Colon (tissue), 2 donors: ENCODE measurements at regions not wholly inside any gene's neighbourhood (a gene's known extent, or its start where the extent isn't known, plus 50 kb on each side); places are given as distances from the start of the nearest gene placed in this dataset.

ENCODE experiments used
- FAIRE-seq: peaks from 2 replicates; lab custom pipeline; 2012; peaks lifted over from hg19 to GRCh38; lab: Jason Lieb, UNC
- donor health status: control.
- donor health status: control.

GRCh38 chr10:10223131-10223530 is 794.5 kb upstream of the CELF2 start:
- FAIRE-seq: no peak

DNA sequence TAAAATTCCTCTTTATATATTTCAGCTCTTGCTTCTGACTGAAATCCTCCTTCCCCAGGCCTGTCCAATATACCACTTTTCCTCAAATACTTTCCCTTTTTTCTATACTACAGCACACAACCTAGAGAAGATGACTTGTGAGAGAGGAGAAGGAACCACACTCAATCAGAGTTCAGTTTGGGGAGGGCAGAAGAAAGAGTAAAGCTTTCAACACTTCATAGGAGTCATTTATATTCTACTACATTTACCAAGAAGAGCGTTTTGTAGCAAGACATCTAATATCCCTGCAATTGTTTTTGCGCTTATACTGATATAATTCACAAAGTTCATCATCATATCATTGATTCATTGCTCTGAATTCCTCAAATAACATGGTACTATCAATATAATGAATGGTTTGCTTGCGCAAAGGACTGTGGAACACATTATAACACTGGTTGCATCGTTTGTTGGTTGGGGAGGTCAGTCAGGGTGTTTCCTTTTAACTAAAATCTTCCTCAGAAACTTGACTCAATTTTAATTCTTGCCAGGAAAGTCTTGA is 792.5 kb upstream of the CELF2 start:
- no peak for FAIRE-seq

- no peak for FAIRE-seq
Measured at GRCh38 chr10:10233229-10233628, 784.4 kb upstream of the CELF2 start.

GRCh38 chr10:10235003-10235402 is 782.7 kb upstream of the CELF2 start:
- no peak for FAIRE-seq

GRCh38 chr10:10247585-10247984 is 770.1 kb upstream of the CELF2 start:
- FAIRE-seq: no peak

DNA sequence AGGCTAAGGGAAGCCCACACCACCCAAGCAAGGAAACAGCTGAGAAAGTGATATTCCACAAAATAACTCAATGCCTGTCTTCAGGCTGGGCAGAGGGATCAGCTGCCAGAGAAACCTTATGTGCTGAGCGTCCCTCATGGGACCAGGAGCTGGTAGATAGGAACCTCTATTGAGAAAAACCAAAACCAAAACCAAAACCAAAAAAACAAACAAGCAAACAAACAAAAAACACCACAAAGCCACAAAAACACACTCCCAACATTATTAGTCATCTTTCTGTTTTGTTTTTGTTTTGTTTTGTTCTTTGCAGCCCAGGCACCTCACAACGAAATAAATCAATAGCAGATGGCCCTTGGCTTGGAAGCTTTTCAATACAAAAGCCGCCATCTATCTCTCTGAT is 760.8 kb upstream of the CELF2 start:
- no peak for FAIRE-seq

DNA sequence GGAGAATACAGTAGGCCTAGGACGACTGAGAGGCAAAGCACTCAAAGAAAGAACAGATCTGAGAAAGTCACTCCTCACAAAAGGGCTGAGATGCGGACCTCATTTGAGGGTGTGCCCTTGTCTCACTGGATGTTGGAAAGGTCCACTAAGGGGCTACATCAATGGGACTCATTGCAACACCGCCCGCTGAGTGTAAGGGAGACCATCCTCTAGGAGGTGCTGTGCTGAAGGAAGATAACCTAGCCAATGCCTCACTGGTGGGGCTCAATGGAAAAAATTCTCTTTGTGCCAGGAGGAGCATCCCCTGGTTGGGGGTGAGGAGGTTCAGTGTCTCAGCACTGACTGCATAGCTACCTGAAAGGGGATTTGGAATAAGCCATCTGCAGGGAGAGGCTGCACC is 758.7 kb upstream of the CELF2 start:
- no peak for FAIRE-seq

- FAIRE-seq: no peak
Measured at GRCh38 chr10:10270126-10271050, 747.3 kb upstream of the CELF2 start.

DNA sequence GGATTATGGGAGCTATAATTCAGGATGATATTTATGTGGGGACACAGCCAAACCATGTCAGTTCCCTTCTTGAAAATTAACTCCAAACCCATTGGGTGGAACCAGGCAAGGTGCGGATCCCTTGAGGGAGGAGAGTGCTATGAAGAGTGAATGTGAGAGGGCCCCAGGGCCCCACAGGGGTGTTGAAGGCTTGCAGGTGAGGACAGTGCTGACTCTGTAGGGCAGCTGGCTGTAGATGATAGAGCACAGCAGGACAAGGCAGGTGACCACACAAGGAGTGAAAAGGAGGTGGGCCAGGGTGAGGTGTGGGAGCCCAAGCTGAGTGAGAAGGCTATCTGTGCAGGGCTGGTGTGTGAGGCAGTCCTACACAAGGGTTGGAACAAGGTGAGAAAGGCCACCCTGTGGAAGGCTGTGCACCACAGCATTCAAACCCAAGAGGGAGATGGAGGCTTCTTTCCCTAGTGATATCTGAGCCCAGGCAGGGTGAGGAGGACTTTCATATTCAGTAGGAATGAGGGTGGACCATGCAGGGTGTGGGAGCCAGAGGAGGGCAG is 746.0 kb upstream of the CELF2 start:
- FAIRE-seq: no peak

DNA sequence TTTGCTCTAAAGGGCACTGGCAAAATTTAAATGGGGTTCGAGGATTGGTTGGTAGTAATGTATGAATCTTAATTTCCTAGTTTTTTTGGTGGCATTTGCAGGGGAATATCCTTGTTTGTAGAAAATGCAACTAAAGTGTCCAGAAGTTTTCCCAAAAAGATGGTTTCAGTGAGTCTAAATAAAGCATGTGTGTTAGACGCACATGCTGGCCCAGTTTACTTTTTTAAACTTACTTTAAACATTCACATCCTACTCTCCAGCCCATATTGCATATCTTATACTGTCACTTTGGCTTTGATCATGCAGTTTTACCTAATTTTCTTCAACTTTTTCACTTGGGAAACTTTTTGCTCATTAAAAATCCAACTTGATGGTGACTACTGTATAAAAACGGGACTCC is 744.0 kb upstream of the CELF2 start:
- FAIRE-seq: no peak

DNA sequence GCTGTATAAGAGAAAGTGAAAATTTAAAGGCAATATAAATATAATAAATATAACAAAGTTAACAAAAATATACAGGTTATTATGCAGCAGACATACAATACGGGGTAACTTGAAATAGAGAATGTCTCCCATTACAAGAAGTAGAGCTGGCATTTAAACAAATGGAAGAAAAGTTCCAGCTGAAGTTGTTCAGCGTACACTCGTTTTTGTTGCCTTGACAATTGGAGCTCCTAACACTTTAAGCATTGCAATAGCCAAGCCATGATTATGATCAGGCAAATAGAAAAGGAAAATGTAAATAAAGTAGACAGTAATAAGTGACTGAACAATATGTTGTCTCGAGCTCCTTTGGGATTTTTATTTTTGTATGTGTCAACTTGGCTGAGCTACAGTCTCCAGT is 737.8 kb upstream of the CELF2 start:
- no peak for FAIRE-seq

DNA sequence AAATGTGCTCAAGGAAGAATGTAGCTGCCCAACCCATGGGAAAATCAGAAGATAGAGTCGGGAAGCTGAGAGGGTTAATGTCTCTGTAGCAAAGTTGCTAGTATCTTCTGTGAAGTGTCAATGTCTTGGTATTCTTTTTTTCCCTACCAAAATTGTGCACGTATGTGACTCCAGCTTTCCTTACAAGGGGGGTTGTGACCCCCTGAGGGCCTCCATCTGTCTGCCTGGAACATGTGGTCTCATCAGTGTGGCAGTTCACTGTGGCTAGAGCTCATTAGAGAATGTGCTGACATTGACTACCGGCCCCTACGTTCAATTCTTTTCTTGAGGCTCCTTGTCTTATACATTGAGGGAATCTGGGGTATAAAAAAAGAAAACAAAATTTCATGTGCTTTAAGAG is 725.2 kb upstream of the CELF2 start:
- no peak for FAIRE-seq

DNA sequence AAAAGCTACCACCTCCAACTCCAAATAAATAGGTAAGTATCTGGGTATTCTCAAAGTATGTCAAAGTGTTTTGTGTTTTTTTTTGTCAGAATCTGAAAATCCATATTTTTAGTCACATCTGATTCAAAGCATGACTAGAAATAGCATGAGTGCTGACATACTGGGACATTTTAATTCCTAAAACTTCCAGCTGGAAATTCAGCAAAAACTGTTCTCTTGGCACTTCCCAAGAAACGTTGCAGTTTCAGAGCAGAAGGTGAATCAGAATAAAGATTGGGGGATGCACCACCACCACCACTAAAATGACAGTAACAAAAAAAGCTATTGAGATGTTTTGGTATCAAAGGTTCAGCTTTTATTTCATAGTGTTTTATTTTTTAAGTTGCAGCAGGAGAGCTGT is 724.6 kb upstream of the CELF2 start:
- no peak for FAIRE-seq

GRCh38 chr10:10293481-10293951 is 724.2 kb upstream of the CELF2 start:
- FAIRE-seq: no peak

- FAIRE-seq: no peak
Measured at GRCh38 chr10:10294184-10294880, 723.3 kb upstream of the CELF2 start.

GRCh38 chr10:10294881-10295529 is 722.7 kb upstream of the CELF2 start:
- FAIRE-seq: no peak

DNA sequence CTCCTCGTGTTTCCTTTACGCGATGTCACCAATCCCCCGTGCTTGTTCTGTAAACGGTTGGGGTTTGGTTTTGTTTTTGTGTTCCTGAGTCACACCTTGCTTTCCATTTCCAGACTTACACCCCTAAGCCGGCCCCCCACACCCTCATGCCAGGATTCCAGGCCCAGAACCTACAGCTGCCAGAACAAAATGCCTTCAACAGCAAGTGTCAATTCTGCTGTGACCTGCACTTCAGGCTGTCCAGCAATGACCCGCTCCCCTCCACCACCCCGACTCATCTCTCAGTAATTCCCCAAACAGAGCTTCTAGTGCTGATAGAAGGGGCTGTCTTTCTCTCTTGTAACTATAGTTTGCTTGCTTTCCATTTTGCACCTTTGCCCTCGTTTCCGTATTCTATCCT is 722.1 kb upstream of the CELF2 start:
- FAIRE-seq: no peak

DNA sequence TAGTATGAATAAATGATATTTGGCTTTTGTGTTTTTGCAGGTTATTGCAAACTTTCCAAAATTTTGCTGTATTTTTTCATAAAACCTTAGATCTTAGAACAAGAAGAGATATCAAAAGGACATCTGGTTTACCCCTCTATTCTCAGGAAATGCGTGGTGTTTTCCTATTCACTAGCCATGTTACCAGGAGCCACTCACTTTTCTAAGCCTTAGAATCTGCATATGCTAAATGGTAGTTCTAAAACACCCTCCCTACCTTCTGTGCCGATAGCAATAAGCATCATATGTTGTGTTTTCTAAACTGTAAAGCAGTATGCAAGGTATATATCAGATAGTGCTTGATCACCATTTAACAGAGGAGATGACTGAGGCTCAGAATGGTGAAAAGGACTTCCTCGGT is 715.0 kb upstream of the CELF2 start:
- FAIRE-seq: no peak

- no peak for FAIRE-seq
Measured at GRCh38 chr10:10307036-10307435, 710.6 kb upstream of the CELF2 start.

GRCh38 chr10:10307551-10307950 is 710.1 kb upstream of the CELF2 start:
- no peak for FAIRE-seq

- FAIRE-seq: no peak
Measured at GRCh38 chr10:10310498-10310897, 707.2 kb upstream of the CELF2 start.

DNA sequence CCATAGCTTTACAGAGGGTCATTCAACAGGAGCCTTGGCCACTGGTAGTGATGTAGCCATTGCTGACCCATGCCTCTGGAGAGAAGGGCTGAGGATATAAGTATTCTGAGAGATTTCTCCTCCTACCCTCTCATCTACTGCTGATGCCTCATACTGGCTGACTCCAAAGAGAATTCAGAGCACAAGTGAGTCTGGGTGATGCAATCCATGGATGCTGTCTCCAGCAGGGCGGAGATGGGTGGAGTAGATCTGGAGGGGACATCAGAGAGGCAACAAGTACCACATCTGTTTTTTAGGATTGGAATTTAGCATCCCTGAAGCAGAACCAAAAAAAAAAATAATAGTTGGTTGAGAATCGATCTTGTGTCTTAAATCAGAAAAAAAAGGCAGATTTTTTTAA is 705.7 kb upstream of the CELF2 start:
- no peak for FAIRE-seq
